OCI-LY7 (cell line): ENCODE measurements at regions not wholly inside any gene's neighbourhood (a gene's known extent, or its start where the extent isn't known, plus 50 kb on each side); places are given as distances from the start of the nearest gene placed in this dataset.

Experiments used
- BruUV-seq: library from RNA; stranded (reverse); fragments of 400-500 nt; replicated peaks from 2 replicates; lab custom pipeline; 2021; lab: Mats Ljungman, UMichigan
- CTCF ChIA-PET: fragments of 300-600 bp; sonication (Branson Sonifier 250); formaldehyde crosslinking; loops from one replicate; lab custom pipeline; 2022; ENCODE audit warnings: antibody characterized with exemption; ENCODE audit not compliant: unreplicated experiment; lab: Charles Lee
- POLR2A ChIA-PET: fragments of 300-600 bp; sonication (Branson Sonifier 250); formaldehyde crosslinking; loops from one replicate; lab custom pipeline; 2022; ENCODE audit warnings: antibody characterized with exemption; lab: Charles Lee
- DNase-seq: peaks from one replicate; pipeline ENCODE4 v3.0.0-alpha.2; 2015; ENCODE audit warnings: low spot score
- H2AFZ ChIP-seq: fragments of 200-600 bp; sonication (generic), shearing (Covaris generic); 2 replicates; pipeline ENCODE4 v1.6.1; 2014; ENCODE audit warnings: mild to moderate bottlenecking, antibody characterized with exemption, low read length, moderate library complexity
- H3K27ac ChIP-seq: fragments of 200-600 bp; sonication (generic); 2 replicates; pipeline ENCODE4 v1.5.1; 2014; ENCODE audit warnings: mixed run types, low read depth, mild to moderate bottlenecking, moderate library complexity, low read length, inconsistent platforms; ENCODE audit not compliant: poor library complexity, severe bottlenecking
- H3K36me3 ChIP-seq: fragments of 200-600 bp; sonication (generic); 2 replicates; pipeline ENCODE4 v1.6.1; 2014; ENCODE audit warnings: mild to moderate bottlenecking, antibody characterized with exemption, low read length, moderate library complexity, mixed read lengths; ENCODE audit not compliant: insufficient read depth
- H3K4me1 ChIP-seq: fragments of 200-600 bp; sonication (generic); 2 replicates; pipeline ENCODE4 v1.5.1; 2014; ENCODE audit warnings: mild to moderate bottlenecking, low read length; ENCODE audit not compliant: insufficient read depth, poor library complexity, severe bottlenecking
- H3K4me2 ChIP-seq: fragments of 200-600 bp; sonication (generic); 2 replicates; pipeline ENCODE4 v1.6.1; 2014; ENCODE audit warnings: mild to moderate bottlenecking, low read length
- H3K4me3 ChIP-seq: fragments of 200-600 bp; sonication (generic); 2 replicates; pipeline ENCODE4 v1.5.1; 2014; ENCODE audit warnings: mild to moderate bottlenecking, low read depth, low read length; ENCODE audit not compliant: poor library complexity, severe bottlenecking
- H3K79me2 ChIP-seq: fragments of 200-600 bp; sonication (generic); 2 replicates; pipeline ENCODE4 v1.6.1; 2016; ENCODE audit warnings: low read depth, mild to moderate bottlenecking, low read length, moderate library complexity, mixed read lengths; ENCODE audit not compliant: insufficient read depth
- H3K9me2 ChIP-seq: fragments of 200-600 bp; sonication (generic); 2 replicates; pipeline ENCODE4 v1.6.1; 2016; ENCODE audit warnings: mild to moderate bottlenecking, low read length, mixed read lengths; ENCODE audit not compliant: insufficient read depth
- H3K9me3 ChIP-seq: fragments of 200-600 bp; sonication (generic); 2 replicates; pipeline ENCODE4 v1.6.1; 2014; ENCODE audit warnings: mild to moderate bottlenecking, mixed run types, low read length, mixed read lengths
- H4K20me1 ChIP-seq: fragments of 200-600 bp; sonication (generic); 2 replicates; pipeline ENCODE4 v1.6.1; 2014; ENCODE audit warnings: mild to moderate bottlenecking, antibody characterized with exemption, low read length, moderate library complexity, mixed read lengths; ENCODE audit not compliant: insufficient read depth
- CTCF ChIP-seq: fragments of 200-600 bp; sonication (generic); conservative IDR thresholded peaks from 2 replicates; pipeline ENCODE4 v1.5.1; 2014; ENCODE audit warnings: mild to moderate bottlenecking, antibody characterized with exemption, low read length, moderate library complexity, mixed read lengths
- EZH2phosphoT487 ChIP-seq: fragments of 200-600 bp; sonication (generic); IDR thresholded peaks from 2 replicates; pipeline ENCODE4 v1.6.1; 2018; ENCODE audit warnings: low read depth, borderline replicate concordance, mild to moderate bottlenecking, mixed run types, antibody characterized with exemption, low read length, moderate library complexity, mixed read lengths
- intact Hi-C: fragments of 100-400 bp; cut with micrococcal nuclease; formaldehyde crosslinking; loops from one replicate; pipeline ENCODE4 v1.10.0; 2022; ENCODE audit not compliant: unreplicated experiment

- ChIA-PET POLR2A (no interaction called here), CTCF (no interaction called here)
- no peak overlapping the region for H3K27ac ChIP-seq
- H3K79me2 ChIP-seq: no peaks in the 10 kb centered on the region
- H3K4me3 ChIP-seq: no peak overlapping the region
- TF ChIP-seq CTCF (no peak), EZH2phosphoT487 (no peak)
- DNase-seq: no peak
- no peaks in the 10 kb centered on the region for H3K9me3 ChIP-seq
- intact Hi-C loops: no loop called here
- no peak overlapping the region for H3K4me2 ChIP-seq
- no peaks in the 10 kb centered on the region for H3K9me2 ChIP-seq
- no TSS peak for BruUV-seq
- H4K20me1 ChIP-seq: no peaks in the 10 kb centered on the region
- H2AFZ ChIP-seq: no peak overlapping the region
- H3K4me1 ChIP-seq: no peaks in the 10 kb centered on the region
- H3K36me3 ChIP-seq: no peaks in the 10 kb centered on the region
Observed at GRCh38 chr4:187711586-187711985, 284.0 kb upstream of the ZFP42 start.

GRCh38 chr4:187714957-187715356 lies 280.6 kb upstream of the ZFP42 start:
- Histone ChIP-seq H3K9me2 (no peaks in the 10 kb centered on the region), H4K20me1 (no peaks in the 10 kb centered on the region), H3K9me3 (no peaks in the 10 kb centered on the region), H3K4me1 (no peaks in the 10 kb centered on the region), H3K36me3 (no peaks in the 10 kb centered on the region), H3K4me2 (no peak overlapping the region), H3K27ac (no peak overlapping the region), H2AFZ (no peak overlapping the region), H3K4me3 (no peak overlapping the region), H3K79me2 (no peaks in the 10 kb centered on the region)
- ChIA-PET CTCF (no interaction called here), POLR2A (no interaction called here)
- no peak for DNase-seq
- no peak for TF ChIP-seq CTCF
- TF ChIP-seq EZH2phosphoT487: no peak
- intact Hi-C loops: no loop called here
- BruUV-seq: no TSS peak

- intact Hi-C loops: no loop called here
- CTCF ChIA-PET: no interaction called here
- no peaks in the 10 kb centered on the region for H3K9me3 ChIP-seq
- H3K36me3 ChIP-seq: no peaks in the 10 kb centered on the region
- BruUV-seq: no TSS peak
- no peak for DNase-seq
- no peaks in the 10 kb centered on the region for H3K79me2 ChIP-seq
- no peaks in the 10 kb centered on the region for H3K9me2 ChIP-seq
- POLR2A ChIA-PET: no interaction called here
- no peak overlapping the region for H3K4me2 ChIP-seq
- H2AFZ ChIP-seq: no peak overlapping the region
- H3K4me1 ChIP-seq: no peaks in the 10 kb centered on the region
- no peak overlapping the region for H3K4me3 ChIP-seq
- no peaks in the 10 kb centered on the region for H4K20me1 ChIP-seq
- no peak overlapping the region for H3K27ac ChIP-seq
- TF ChIP-seq CTCF (no peak), EZH2phosphoT487 (no peak)
Observed at GRCh38 chr4:187715466-187715865, 280.1 kb upstream of the ZFP42 start.
